Hepatocyte (in vitro differentiated cells): ENCODE measurements at regions not wholly inside any gene's neighbourhood (a gene's known extent, or its start where the extent isn't known, plus 50 kb on each side); places are given as distances from the start of the nearest gene placed in this dataset.

Experiments
- DNase-seq: peaks from one replicate; pipeline ENCODE4 v3.0.0-alpha.2; 2016; ENCODE audit warnings: low spot score
- H2AFZ ChIP-seq: fragments of 200-600 bp; sonication (generic); 2 replicates; pipeline ENCODE4 v1.6.0; 2016; ENCODE audit warnings: antibody characterized with exemption, mild to moderate bottlenecking
- H3K27ac ChIP-seq: fragments of 200-600 bp; sonication (generic); 2 replicates; pipeline ENCODE4 v1.5.1; 2016; ENCODE audit warnings: mild to moderate bottlenecking
- H3K27me3 ChIP-seq: fragments of 200-600 bp; sonication (generic); 2 replicates; pipeline ENCODE4 v1.6.1; 2016
- H3K36me3 ChIP-seq: fragments of 200-600 bp; sonication (generic); replicated peaks from 2 replicates; pipeline ENCODE4 v1.5.1; 2016; ENCODE audit warnings: low read depth; ENCODE audit not compliant: insufficient read depth
- H3K4me1 ChIP-seq: fragments of 200-600 bp; sonication (generic); 2 replicates; pipeline ENCODE4 v1.5.1; 2016; ENCODE audit warnings: mild to moderate bottlenecking, moderate library complexity; ENCODE audit not compliant: insufficient read depth
- H3K4me2 ChIP-seq: fragments of 200-600 bp; sonication (generic); 2 replicates; pipeline ENCODE4 v1.6.0; 2016
- H3K4me3 ChIP-seq: fragments of 200-600 bp; sonication (generic); 2 replicates; pipeline ENCODE4 v1.5.1; 2016; ENCODE audit warnings: mild to moderate bottlenecking
- H3K79me2 ChIP-seq: fragments of 200-600 bp; sonication (generic); 2 replicates; pipeline ENCODE4 v1.6.0; 2017; ENCODE audit warnings: mild to moderate bottlenecking
- H3K9me2 ChIP-seq: fragments of 200-600 bp; sonication (generic); replicated peaks from 2 replicates; pipeline ENCODE4 v1.6.0; 2017; ENCODE audit warnings: mild to moderate bottlenecking; ENCODE audit not compliant: insufficient read depth
- H3K9me3 ChIP-seq: fragments of 200-600 bp; sonication (generic); 2 replicates; pipeline ENCODE4 v1.5.1; 2016; ENCODE audit warnings: low read depth, mild to moderate bottlenecking
- H4K20me1 ChIP-seq: fragments of 200-600 bp; sonication (generic); 2 replicates; pipeline ENCODE4 v1.6.0; 2016; ENCODE audit warnings: mild to moderate bottlenecking; ENCODE audit not compliant: insufficient read depth, poor library complexity, severe bottlenecking
- CTCF ChIP-seq: fragments of 200-600 bp; sonication (generic); IDR thresholded peaks from 2 replicates; pipeline ENCODE4 v1.5.1; 2016; ENCODE audit warnings: antibody characterized with exemption, mild to moderate bottlenecking; ENCODE audit not compliant: poor library complexity
- EZH2 ChIP-seq: fragments of 200-600 bp; sonication (generic); IDR thresholded peaks from 2 replicates; pipeline ENCODE4 v1.6.1; 2016; ENCODE audit warnings: antibody characterized with exemption, mild to moderate bottlenecking, borderline replicate concordance
- EZH2phosphoT487 ChIP-seq: fragments of 200-600 bp; sonication (generic); IDR thresholded peaks from one replicate; pipeline ENCODE4 v1.6.1; 2018; ENCODE audit warnings: antibody characterized with exemption, mild to moderate bottlenecking, low read depth, moderate library complexity; ENCODE audit not compliant: unreplicated experiment, severe bottlenecking
- WGBS: methylation state at CpG from one replicate; pipeline ENCODE4 v1.1.6; 2016; ENCODE audit warnings: low lambda C conversion rate; ENCODE audit errors: missing lambda C conversion rate; 5-methylcytosine and 5-hydroxymethylcytosine counted together

DNA sequence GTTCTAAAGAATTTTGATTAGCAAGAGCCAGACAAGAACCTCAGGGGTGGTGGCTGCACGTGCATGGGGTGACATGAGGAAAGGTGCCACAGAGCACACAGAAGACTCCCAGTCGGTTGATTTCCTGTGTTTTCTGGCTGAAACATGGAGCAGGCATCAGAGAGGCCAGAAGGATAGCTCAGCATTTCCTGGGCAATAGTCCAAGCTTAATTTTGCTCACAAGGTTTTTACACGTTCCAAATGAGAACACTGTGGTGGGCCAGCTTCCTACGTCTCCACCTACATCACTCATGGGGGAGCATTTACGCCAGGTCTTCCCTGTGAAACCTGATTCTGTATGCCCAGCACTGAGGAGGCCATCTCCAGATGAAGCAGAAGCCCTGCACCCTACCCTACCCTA, 212.5 kb upstream of the CLNK start:
- TF ChIP-seq CTCF (no peak), EZH2 (no peak), EZH2phosphoT487 (no peak)
- H3K4me2 ChIP-seq: no peak overlapping the region
- WGBS: 86% methylated on average over 5 of the region's 5 CpGs
- no peaks in the 10 kb centered on the region for H3K36me3 ChIP-seq
- no peak overlapping the region for H3K4me3 ChIP-seq
- H3K9me3 ChIP-seq: no peaks in the 10 kb centered on the region
- DNase-seq: no peak
- no peak overlapping the region for H3K27ac ChIP-seq
- H3K79me2 ChIP-seq: no peaks in the 10 kb centered on the region
- no peaks in the 10 kb centered on the region for H3K9me2 ChIP-seq
- no peaks in the 10 kb centered on the region for H3K4me1 ChIP-seq
- no peaks in the 10 kb centered on the region for H4K20me1 ChIP-seq
- H2AFZ ChIP-seq: no peak overlapping the region
- no peaks in the 10 kb centered on the region for H3K27me3 ChIP-seq

GRCh38 chr4:10893395-10893794, 208.8 kb upstream of the CLNK start:
- Histone ChIP-seq H2AFZ (no peak overlapping the region), H3K79me2 (no peaks in the 10 kb centered on the region), H3K9me3 (no peaks in the 10 kb centered on the region), H3K4me2 (no peak overlapping the region), H3K27me3 (no peaks in the 10 kb centered on the region), H3K4me3 (no peak overlapping the region), H3K4me1 (no peaks in the 10 kb centered on the region), H4K20me1 (no peaks in the 10 kb centered on the region), H3K36me3 (no peaks in the 10 kb centered on the region), H3K27ac (no peak overlapping the region), H3K9me2 (no peaks in the 10 kb centered on the region)
- 94% methylated on average over 2 of the region's 2 CpGs for WGBS
- peak; percentile 11 for DNase-seq
- TF ChIP-seq CTCF: peak; percentile 39
- no peak for TF ChIP-seq EZH2phosphoT487

GRCh38 chr4:10891866-10892265, 207.3 kb upstream of the CLNK start:
- 43% methylated on average over 2 of the region's 2 CpGs for whole genome bisulfite sequencing
- Histone ChIP-seq H3K4me3 (no peak overlapping the region), H3K9me2 (no peaks in the 10 kb centered on the region), H3K27ac (no peak overlapping the region), H3K36me3 (no peaks in the 10 kb centered on the region), H3K4me2 (no peak overlapping the region), H3K79me2 (no peaks in the 10 kb centered on the region), H4K20me1 (no peaks in the 10 kb centered on the region), H3K4me1 (no peaks in the 10 kb centered on the region), H3K9me3 (no peaks in the 10 kb centered on the region), H2AFZ (no peak overlapping the region), H3K27me3 (no peaks in the 10 kb centered on the region)
- DNase-seq: no peak
- no peak for TF ChIP-seq CTCF
- TF ChIP-seq EZH2: no peak
- TF ChIP-seq EZH2phosphoT487: no peak

- TF ChIP-seq EZH2: no peak
- Histone ChIP-seq H3K9me3 (no peaks in the 10 kb centered on the region), H4K20me1 (no peaks in the 10 kb centered on the region), H3K4me3 (no peak overlapping the region), H3K9me2 (no peaks in the 10 kb centered on the region), H2AFZ (no peak overlapping the region), H3K27me3 (no peaks in the 10 kb centered on the region), H3K36me3 (no peaks in the 10 kb centered on the region), H3K4me1 (no peaks in the 10 kb centered on the region), H3K27ac (no peak overlapping the region), H3K4me2 (no peak overlapping the region), H3K79me2 (no peaks in the 10 kb centered on the region)
- no peak for DNase-seq
- WGBS: 95% methylated on average over 4 of the region's 4 CpGs
Observed at GRCh38 chr4:10889819-10890218, 205.3 kb upstream of the CLNK start.
